HL-60 (cell line): ENCODE measurements at regions not wholly inside any gene's neighbourhood (a gene's known extent, or its start where the extent isn't known, plus 50 kb on each side); places are given as distances from the start of the nearest gene placed in this dataset.
A peak's percentile ranks its signal among the peaks of the same experiment; 100 is the strongest.

Experiments
- GABPA ChIP-seq: IDR thresholded peaks from 2 replicates; pipeline ENCODE4 v1.6.1; 2012; ENCODE audit warnings: low read depth
- POLR2AphosphoS5 ChIP-seq: IDR thresholded peaks from 2 replicates; pipeline ENCODE4 v1.6.1; 2012; ENCODE audit warnings: low read depth
- SPI1 ChIP-seq: IDR thresholded peaks from 2 replicates; pipeline ENCODE4 v1.6.1; 2012; ENCODE audit warnings: low read depth, mild to moderate bottlenecking, borderline replicate concordance
- TF ChIP-seq, protein P1 (sequence below): IDR thresholded peaks from one replicate; pipeline ENCODE4 v1.5.1; 2011; ENCODE audit warnings: low read length, control low read depth, inconsistent platforms; ENCODE audit not compliant: insufficient read depth
- TF ChIP-seq, protein P2 (sequence below): IDR thresholded peaks from 2 replicates; pipeline ENCODE4 v1.6.1; 2012; ENCODE audit warnings: low read depth; ENCODE audit not compliant: insufficient replicate concordance

DNA sequence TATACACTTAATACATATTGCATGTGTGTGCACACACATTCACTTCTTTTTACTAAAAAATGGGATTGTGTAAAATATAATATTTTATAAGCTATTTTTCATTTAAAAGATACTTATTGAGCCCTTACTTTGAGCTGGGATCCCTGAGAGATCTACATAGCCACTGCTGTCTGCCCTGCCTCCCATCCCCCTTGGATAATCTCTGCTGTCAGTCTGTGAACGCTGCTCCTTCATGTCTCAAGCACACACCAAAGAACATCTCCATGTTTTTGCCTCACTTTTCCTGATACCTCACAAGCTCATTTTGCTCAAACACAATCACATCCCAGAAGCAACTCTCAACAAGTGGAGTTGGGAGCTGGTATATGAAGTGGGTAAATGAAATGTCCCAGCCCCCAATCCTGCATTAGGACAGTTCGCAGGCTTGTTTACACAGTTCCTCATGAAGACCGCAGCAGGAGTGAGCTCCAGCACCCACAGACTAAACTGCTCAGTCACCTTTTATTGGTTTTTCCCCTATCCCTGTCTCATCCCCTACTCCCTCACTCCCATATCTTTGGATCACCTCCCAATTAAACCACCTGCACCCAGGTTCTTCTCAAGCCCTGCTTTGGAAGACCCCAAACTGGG lies 108.3 kb upstream of the FRY start:
- TF ChIP-seq, protein P1, sequence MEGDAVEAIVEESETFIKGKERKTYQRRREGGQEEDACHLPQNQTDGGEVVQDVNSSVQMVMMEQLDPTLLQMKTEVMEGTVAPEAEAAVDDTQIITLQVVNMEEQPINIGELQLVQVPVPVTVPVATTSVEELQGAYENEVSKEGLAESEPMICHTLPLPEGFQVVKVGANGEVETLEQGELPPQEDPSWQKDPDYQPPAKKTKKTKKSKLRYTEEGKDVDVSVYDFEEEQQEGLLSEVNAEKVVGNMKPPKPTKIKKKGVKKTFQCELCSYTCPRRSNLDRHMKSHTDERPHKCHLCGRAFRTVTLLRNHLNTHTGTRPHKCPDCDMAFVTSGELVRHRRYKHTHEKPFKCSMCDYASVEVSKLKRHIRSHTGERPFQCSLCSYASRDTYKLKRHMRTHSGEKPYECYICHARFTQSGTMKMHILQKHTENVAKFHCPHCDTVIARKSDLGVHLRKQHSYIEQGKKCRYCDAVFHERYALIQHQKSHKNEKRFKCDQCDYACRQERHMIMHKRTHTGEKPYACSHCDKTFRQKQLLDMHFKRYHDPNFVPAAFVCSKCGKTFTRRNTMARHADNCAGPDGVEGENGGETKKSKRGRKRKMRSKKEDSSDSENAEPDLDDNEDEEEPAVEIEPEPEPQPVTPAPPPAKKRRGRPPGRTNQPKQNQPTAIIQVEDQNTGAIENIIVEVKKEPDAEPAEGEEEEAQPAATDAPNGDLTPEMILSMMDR = no peak
- no peak for TF ChIP-seq POLR2AphosphoS5
- TF ChIP-seq, protein P2, sequence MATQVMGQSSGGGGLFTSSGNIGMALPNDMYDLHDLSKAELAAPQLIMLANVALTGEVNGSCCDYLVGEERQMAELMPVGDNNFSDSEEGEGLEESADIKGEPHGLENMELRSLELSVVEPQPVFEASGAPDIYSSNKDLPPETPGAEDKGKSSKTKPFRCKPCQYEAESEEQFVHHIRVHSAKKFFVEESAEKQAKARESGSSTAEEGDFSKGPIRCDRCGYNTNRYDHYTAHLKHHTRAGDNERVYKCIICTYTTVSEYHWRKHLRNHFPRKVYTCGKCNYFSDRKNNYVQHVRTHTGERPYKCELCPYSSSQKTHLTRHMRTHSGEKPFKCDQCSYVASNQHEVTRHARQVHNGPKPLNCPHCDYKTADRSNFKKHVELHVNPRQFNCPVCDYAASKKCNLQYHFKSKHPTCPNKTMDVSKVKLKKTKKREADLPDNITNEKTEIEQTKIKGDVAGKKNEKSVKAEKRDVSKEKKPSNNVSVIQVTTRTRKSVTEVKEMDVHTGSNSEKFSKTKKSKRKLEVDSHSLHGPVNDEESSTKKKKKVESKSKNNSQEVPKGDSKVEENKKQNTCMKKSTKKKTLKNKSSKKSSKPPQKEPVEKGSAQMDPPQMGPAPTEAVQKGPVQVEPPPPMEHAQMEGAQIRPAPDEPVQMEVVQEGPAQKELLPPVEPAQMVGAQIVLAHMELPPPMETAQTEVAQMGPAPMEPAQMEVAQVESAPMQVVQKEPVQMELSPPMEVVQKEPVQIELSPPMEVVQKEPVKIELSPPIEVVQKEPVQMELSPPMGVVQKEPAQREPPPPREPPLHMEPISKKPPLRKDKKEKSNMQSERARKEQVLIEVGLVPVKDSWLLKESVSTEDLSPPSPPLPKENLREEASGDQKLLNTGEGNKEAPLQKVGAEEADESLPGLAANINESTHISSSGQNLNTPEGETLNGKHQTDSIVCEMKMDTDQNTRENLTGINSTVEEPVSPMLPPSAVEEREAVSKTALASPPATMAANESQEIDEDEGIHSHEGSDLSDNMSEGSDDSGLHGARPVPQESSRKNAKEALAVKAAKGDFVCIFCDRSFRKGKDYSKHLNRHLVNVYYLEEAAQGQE = no peak
- TF ChIP-seq SPI1 = peak; percentile 34; the same call in 1 of the 2 replicates
- no peak for TF ChIP-seq GABPA
